Keratinocyte (primary cell): ENCODE measurements at regions not wholly inside any gene's neighbourhood (a gene's known extent, or its start where the extent isn't known, plus 50 kb on each side); places are given as distances from the start of the nearest gene placed in this dataset.

Experiments
- EZH2 ChIP-seq: IDR thresholded peaks from one replicate; pipeline ENCODE4 v1.6.1; 2012; ENCODE audit warnings: inconsistent platforms, mild to moderate bottlenecking, low read length, moderate library complexity
- TF ChIP-seq, protein P1 (sequence below), 3 experiments: IDR thresholded peaks in 1 of 3; conservative IDR thresholded peaks in 1 of 3; optimal IDR thresholded peaks in 1 of 3; 2 replicates in 2 of 3; 3 replicates in 1 of 3; pipeline versions ENCODE3 to v1.5.1; 2011; ENCODE audit warnings: low read length in 3 of 3, mild to moderate bottlenecking in 3 of 3, moderate library complexity in 2 of 3, control low read depth in 1 of 3, inconsistent platforms in 1 of 3; ENCODE audit not compliant: insufficient read depth in 2 of 3; ENCODE audit errors: extremely low read depth in 1 of 3

DNA sequence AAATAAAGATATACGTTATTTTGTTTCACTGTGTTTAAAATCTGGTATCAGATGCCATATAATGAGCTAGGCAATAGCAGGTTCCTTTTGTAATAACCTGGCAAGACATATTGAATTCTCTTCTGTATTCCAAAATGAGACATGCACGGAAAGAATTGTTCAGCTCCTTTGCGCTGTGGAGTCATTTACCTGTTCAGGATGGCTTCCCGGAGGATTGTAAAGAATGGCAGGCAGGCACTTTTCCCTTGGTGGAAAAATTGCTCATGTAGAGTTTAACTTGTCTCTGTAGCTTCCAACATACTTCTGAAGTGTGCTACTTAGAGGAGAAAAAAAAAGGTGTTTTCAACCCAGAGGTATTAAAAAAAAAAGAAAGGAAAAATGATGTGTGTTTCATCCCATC, 805.2 kb downstream of the GALC start:
- TF ChIP-seq, protein P1, sequence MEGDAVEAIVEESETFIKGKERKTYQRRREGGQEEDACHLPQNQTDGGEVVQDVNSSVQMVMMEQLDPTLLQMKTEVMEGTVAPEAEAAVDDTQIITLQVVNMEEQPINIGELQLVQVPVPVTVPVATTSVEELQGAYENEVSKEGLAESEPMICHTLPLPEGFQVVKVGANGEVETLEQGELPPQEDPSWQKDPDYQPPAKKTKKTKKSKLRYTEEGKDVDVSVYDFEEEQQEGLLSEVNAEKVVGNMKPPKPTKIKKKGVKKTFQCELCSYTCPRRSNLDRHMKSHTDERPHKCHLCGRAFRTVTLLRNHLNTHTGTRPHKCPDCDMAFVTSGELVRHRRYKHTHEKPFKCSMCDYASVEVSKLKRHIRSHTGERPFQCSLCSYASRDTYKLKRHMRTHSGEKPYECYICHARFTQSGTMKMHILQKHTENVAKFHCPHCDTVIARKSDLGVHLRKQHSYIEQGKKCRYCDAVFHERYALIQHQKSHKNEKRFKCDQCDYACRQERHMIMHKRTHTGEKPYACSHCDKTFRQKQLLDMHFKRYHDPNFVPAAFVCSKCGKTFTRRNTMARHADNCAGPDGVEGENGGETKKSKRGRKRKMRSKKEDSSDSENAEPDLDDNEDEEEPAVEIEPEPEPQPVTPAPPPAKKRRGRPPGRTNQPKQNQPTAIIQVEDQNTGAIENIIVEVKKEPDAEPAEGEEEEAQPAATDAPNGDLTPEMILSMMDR (optimal IDR thresholded peaks at IDR 0.05 in 1 of 3, IDR thresholded peaks at IDR 0.05 in 1 of 3, conservative IDR thresholded peaks at IDR 0.05 in 1 of 3; ENCODE audit: extremely low read depth in 1 of 3, insufficient read depth in 2 of 3, low read length in 3 of 3), result no peak
- no peak for TF ChIP-seq EZH2
